GM12892 (cell line): ENCODE measurements at regions not wholly inside any gene's neighbourhood (a gene's known extent, or its start where the extent isn't known, plus 50 kb on each side); places are given as distances from the start of the nearest gene placed in this dataset.

Experiments
- DNase-seq: peaks from one replicate; pipeline ENCODE4 v3.0.0; 2011; ENCODE audit not compliant: insufficient read length
- FAIRE-seq: peaks from 2 replicates; lab custom pipeline; 2011; peaks lifted over from hg19 to GRCh38; lab: Jason Lieb, UNC
- POLR2A ChIP-seq: IDR thresholded peaks from 2 replicates; pipeline ENCODE4 v1.6.1; 2011; ENCODE audit warnings: low read depth, low read length, control low read depth
- POLR2AphosphoS5 ChIP-seq: IDR thresholded peaks from 2 replicates; pipeline ENCODE4 v1.6.1; 2011; ENCODE audit warnings: low read depth, low read length, control low read depth
- TAF1 ChIP-seq: IDR thresholded peaks from 2 replicates; pipeline ENCODE4 v1.6.1; 2011; ENCODE audit warnings: low read depth, mild to moderate bottlenecking, control low read depth, low read length, borderline replicate concordance

DNA sequence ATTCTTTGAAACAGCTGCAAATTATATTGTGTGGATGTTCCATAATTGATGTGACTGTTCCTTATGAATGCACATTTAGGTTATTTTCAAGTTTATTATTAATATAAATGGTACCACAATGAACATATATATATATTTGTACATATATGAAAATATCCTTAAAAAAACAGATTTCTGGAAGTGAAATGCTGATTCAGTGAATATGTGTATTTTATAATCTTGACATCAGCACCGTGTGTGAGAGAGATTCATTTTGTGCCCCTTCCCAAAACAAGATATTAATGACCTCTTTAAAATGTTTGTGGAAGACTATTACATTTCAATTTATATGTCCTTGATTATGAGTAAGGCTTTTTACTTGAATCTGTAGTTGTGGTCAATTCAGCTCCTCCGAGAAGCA, 75.7 kb upstream of the PTPRT start:
- DNase-seq (no peak), FAIRE-seq (no peak)
- TF ChIP-seq TAF1 (no peak), POLR2A (no peak), POLR2AphosphoS5 (no peak)

DNA sequence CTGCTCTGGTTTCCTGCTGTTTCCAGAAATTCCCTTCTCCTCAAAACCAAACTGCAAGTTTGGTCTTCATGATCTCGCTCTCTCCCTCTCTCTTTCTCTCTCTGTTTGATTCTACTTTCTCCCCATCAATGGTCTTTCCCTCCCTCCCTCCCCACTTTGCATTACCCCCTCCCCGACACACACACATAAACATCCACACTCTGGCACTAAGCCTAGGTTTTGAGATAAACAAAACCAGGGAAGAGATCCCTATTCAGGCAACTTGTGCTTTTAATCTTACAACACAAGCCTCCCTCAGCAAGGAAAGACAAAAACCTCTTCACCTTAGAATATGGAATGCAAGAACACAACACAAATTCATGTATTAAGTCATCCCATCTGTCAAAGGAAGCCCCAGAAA, 73.5 kb upstream of the PTPRT start:
- DNase-seq (no peak), FAIRE-seq (no peak)
- no peak for TF ChIP-seq POLR2AphosphoS5
- TF ChIP-seq TAF1, result no peak
- TF ChIP-seq POLR2A, result no peak

DNA sequence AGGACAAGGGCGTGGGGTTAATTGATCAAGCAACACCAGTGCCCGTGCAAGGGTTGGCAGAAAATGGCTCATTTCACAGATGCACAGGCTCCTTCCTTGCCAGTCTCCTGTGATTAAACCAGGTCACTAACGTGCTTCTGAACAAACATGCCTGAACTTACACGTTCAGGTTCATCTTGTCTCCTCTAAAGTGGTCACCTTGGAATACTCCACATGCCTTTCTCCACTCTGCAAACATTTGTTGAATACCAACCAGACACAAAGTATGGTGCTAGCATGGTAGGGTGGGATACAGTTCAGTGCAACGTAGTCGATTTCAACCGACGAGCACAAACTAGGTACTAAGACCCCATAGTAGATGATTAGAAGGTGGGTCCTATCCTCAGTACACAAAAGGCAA, 72.6 kb upstream of the PTPRT start:
- TF ChIP-seq POLR2AphosphoS5, result no peak
- TF ChIP-seq POLR2A, result no peak
- TF ChIP-seq TAF1, result no peak
- no peak for FAIRE-seq
- DNase-seq, result no peak

DNA sequence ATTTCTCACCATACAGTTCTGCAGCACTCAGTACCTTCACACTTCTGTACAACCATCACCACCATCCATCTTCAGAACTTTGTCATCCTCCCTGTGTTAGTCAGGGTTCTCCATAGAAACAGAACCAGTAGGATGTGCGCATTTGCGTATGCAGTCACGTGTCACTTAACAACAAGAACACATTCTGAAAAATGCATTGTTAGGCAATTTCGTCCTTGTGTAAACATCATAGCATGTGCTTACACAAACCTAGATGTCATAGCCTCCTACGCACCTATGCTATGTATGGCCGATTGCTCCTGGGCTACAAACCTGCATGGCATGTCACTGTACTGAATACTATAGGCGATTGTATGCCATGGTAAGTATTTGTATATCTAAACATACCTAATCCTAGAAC, 66.2 kb upstream of the PTPRT start:
- TF ChIP-seq POLR2AphosphoS5 (no peak), POLR2A (no peak)
- DNase-seq (no peak), FAIRE-seq (no peak)

DNA sequence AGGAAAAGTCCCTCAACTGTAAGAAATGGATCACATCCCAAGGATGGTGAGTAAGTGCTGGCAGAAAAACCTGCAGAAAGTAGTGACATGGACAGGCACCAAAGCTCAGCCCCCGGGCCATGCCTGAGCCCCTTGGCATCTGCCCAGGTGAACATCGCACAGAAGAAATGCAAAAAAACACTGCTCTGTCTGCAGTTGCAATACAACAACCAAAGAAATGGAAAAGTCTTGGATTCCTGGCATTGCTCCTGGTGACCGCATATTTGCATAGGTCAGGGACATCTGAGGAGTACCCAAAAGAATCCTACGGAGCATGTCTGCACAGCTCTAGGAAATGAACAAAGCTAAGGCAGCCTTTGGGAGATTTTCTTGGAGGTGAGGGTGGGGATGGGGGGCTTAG, 63.1 kb upstream of the PTPRT start:
- TF ChIP-seq POLR2A (no peak), TAF1 (no peak), POLR2AphosphoS5 (no peak)
- DNase-seq (no peak), FAIRE-seq (no peak)

DNA sequence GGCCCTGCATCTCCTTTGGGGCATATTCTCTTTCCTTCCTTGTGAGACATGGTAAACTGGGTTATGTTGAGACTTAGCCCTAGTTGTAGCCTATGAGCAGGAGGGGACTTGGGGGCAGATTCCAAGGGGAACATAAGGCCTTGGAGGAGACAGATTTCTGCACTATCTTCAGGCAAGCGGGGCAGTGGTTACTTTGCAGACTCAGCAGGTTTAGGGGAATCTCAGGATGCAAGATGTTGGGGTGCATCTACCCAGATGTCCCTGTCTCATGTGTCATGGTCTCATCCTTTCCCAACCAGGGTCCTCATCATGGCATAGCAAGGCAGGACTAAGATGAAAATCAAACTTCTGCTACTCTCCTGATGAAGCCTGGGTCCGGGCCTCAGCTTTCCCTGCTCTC, 58.6 kb upstream of the PTPRT start:
- no peak for DNase-seq
- no peak for FAIRE-seq
- TF ChIP-seq POLR2AphosphoS5 (no peak), POLR2A (no peak), TAF1 (no peak)

DNA sequence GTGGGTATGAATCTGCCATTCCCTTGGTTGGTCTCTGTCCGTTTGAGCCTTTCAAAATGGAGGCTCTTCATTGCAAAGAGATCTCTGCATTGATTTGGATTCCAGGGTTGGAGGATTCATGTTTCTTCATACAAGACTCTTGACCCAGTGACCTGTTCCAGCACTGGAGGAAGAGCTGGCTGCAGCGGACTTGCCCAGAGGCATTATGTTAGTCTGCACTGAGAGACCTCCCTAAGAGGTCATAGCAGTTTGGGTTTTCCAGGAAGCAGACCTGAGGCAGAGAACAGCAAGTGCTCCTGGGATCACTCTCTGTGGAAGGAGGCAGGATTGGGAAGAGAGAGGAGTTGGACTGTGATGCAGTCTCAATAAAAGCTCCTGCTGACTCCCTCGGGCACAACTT, 57.7 kb upstream of the PTPRT start:
- FAIRE-seq, result no peak
- TF ChIP-seq POLR2A (no peak), POLR2AphosphoS5 (no peak), TAF1 (no peak)

DNA sequence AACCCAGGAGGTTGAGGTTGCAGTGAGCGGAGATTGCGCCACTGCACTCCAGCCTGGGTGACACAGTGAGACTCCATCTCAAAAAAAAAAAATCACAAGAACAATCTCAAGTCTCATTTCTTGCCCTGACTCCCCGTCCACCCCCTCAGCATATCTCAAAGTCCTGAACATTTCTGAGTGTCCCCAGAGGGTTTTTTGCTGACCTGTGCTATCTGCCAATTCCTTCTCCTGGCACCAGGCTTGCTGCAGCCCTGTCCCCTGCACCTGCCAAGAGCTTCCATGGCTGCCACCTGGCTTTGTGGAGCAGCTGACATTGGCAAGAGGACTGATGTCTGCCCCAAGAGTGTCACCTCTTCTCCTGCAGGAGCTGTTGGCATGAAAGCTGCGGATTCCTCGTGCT, 54.9 kb upstream of the PTPRT start:
- DNase-seq, result no peak
- TF ChIP-seq POLR2A (no peak), POLR2AphosphoS5 (no peak), TAF1 (no peak)
- FAIRE-seq, result no peak

More for the DNA sequence above, 57.7 kb upstream of the PTPRT start:
- no peak for DNase-seq

DNA sequence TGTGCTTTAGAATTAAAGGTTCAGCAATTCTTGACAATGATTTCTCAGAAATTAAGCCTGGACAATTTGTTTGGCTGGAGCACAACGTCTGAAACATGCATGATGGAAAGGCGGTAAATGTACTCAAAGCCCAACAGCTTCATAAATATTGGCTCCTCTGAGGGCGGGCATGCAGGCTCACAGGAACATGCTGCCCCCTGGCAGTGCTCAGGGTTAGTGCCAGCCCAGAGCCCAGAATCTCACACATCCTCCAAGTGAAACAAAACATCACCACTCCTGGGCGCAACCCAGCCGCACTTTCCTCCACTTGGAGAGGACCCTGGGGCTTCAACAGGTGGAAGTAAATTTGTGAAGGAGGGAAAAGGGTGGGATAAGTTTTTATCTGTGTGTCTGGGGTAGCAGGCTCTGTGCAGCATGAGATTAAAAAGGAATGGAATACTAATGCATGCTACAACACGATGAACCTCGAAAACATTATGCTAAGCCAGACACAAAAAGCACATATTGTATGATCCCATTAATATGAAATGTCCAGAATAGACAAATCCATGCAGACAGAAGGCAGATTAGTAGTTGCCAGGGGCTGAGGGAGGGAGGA, 54.1 kb upstream of the PTPRT start:
- no peak for TF ChIP-seq TAF1
- DNase-seq, result no peak
- no peak for FAIRE-seq

DNA sequence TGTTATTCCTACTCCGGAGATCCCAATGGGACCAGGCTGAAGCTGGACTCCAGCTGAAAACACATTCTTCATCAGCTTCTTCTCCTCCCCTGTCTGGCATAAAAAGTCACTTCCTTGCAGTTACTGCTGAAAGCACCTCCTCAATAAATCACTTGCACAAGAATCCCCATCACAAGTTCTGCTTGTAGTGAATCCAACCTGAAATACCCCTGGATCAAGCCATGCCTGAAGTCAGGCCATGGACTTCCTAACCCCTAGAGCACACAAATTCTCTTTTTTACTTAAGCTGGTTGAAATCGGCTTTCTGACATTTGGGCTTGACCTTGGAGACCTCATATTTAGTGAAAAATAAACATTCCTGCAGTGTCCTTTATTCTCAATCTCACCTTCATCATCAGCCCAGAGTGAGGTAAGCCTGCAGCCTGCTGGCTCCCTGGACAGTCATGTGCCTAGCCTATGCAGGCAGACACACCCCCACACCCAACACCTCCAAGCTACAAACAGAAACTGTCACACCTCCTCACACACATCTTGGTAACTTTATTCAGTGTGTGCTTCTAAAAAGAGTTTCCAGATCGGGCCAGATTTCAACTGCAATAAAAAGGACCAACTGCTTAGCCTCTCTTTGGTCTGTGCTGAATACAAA, 51.5 kb upstream of the PTPRT start:
- DNase-seq, result no peak
- no peak for TF ChIP-seq POLR2AphosphoS5
- TF ChIP-seq POLR2A, result no peak
- no peak for TF ChIP-seq TAF1
- FAIRE-seq, result no peak
